Gastroesophageal sphincter (tissue), 4 donors: ENCODE measurements at regions not wholly inside any gene's neighbourhood (a gene's known extent, or its start where the extent isn't known, plus 50 kb on each side); places are given as distances from the start of the nearest gene placed in this dataset.

Experiments used
- ATAC-seq: fragments of 150-250 bp; one replicate; pipeline ENCODE4 v1.9.1; 2016; ENCODE audit warnings: mild to moderate bottlenecking, moderate library complexity
- H3K27ac ChIP-seq, 4 donors: fragments of 200-600 bp; sonication (generic) in 3 of 4; 1 replicate in 3 of 4; 2 replicates in 1 of 4; pipeline ENCODE4 v1.5.1; 2016 to 2019
- H3K27me3 ChIP-seq: fragments of 200-600 bp; sonication (generic); one replicate; pipeline ENCODE4 v1.5.1; 2019
- H3K36me3 ChIP-seq, 2 donors: fragments of 200-600 bp; sonication (generic); one replicate each; pipeline ENCODE4 v1.5.1; 2019; ENCODE audit warnings: control low read depth in 1 of 2
- H3K4me1 ChIP-seq, 3 donors: fragments of 200-600 bp; sonication (generic); 1 replicate in 2 of 3; 2 replicates in 1 of 3; pipeline ENCODE4 v1.5.1; 2016 to 2019; ENCODE audit warnings: control low read depth in 2 of 3
- H3K4me3 ChIP-seq, 2 donors: fragments of 200-600 bp; sonication (generic); one replicate each; pipeline ENCODE4 v1.5.1; 2019; ENCODE audit warnings: mild to moderate bottlenecking in 1 of 2, moderate library complexity in 1 of 2
- H3K9me3 ChIP-seq, 3 donors: fragments of 200-600 bp; sonication (generic); one replicate each; pipeline ENCODE4 v1.5.1; 2017 to 2019; ENCODE audit warnings: control low read depth in 2 of 3
- EP300 ChIP-seq: sonication (generic); formaldehyde crosslinking; IDR thresholded peaks from one replicate; pipeline ENCODE4 v1.6.1; 2017; ENCODE audit warnings: antibody characterized with exemption, mild to moderate bottlenecking
- POLR2A ChIP-seq, 2 donors: fragments of 450-650 bp; IDR thresholded peaks; one replicate each; pipeline ENCODE4 v1.6.1; 2017; ENCODE audit warnings: antibody characterized with exemption in 2 of 2, mild to moderate bottlenecking in 2 of 2, moderate library complexity in 1 of 2
- POLR2AphosphoS5 ChIP-seq: sonication (generic); formaldehyde crosslinking; IDR thresholded peaks from one replicate; pipeline ENCODE4 v1.6.1; 2017; ENCODE audit warnings: antibody characterized with exemption
- WGBS, 2 donors: methylation state at CpG; one replicate each; pipeline ENCODE4 v1.1.5; 2018; ENCODE audit warnings: low coverage in 1 of 2; 5-methylcytosine and 5-hydroxymethylcytosine counted together
- small RNA-seq, 4 donors: library from RNA; depleted of rRNA; stranded (forward); fragments of <200 nt; gene quantifications; one replicate each; pipeline ENCODE3, GENCODE V24; 2016
- TF ChIP-seq, protein P1 (sequence below), 4 experiments: fragments of 200-600 bp in 2 of 4; fragments of 450-650 bp in 2 of 4; sonication (generic) in 1 of 4; IDR thresholded peaks; one replicate each; pipeline ENCODE4 v1.5.1; 2017 to 2019; ENCODE audit warnings: antibody characterized with exemption in 4 of 4, mild to moderate bottlenecking in 2 of 4, moderate library complexity in 2 of 4

DNA sequence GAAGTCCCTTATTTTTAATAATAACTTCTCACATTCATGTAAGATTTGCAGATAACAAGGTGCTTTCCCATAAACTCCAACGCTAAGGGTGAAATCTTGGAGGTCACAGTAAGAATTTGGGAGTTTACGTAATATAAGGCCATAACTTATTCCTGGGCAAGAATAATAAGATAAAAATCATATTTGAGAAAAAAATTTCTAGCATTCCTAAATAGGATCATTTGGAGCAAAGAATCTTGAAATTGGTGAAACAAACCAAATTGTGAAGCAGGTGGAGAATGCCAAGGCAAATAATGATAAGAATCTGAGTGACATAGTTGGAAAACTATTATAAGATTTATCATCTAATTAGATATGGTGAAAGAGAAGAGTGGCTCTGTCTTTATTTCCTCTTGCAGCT lies 50.4 kb upstream of the FGF16 start:
- WGBS, 2 donors: 85 to 92% methylated on average over 2 of the region's 2 CpGs
- Histone ChIP-seq H3K9me3 (no peaks in the 10 kb centered on the region), H3K27ac (no peak overlapping the region), H3K27me3 (no peaks in the 10 kb centered on the region), H3K4me1 (no peaks in the 10 kb centered on the region), H3K36me3 (no peaks in the 10 kb centered on the region), H3K4me3 (no peak overlapping the region)
- no peak for TF ChIP-seq POLR2A (IDR thresholded peaks at IDR 0.05)
- TF ChIP-seq, protein P1, sequence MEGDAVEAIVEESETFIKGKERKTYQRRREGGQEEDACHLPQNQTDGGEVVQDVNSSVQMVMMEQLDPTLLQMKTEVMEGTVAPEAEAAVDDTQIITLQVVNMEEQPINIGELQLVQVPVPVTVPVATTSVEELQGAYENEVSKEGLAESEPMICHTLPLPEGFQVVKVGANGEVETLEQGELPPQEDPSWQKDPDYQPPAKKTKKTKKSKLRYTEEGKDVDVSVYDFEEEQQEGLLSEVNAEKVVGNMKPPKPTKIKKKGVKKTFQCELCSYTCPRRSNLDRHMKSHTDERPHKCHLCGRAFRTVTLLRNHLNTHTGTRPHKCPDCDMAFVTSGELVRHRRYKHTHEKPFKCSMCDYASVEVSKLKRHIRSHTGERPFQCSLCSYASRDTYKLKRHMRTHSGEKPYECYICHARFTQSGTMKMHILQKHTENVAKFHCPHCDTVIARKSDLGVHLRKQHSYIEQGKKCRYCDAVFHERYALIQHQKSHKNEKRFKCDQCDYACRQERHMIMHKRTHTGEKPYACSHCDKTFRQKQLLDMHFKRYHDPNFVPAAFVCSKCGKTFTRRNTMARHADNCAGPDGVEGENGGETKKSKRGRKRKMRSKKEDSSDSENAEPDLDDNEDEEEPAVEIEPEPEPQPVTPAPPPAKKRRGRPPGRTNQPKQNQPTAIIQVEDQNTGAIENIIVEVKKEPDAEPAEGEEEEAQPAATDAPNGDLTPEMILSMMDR (IDR thresholded peaks at IDR 0.05): no peak
- TF ChIP-seq POLR2AphosphoS5: no peak
- TF ChIP-seq EP300: no peak
- ATAC-seq: no peak

Small RNAs in the stretch of these regions (small RNA-seq; reads per million reads assigned to genes)
- gene MIR325 (0 reads per million in 4 donors), gene RNA5SP509 (0 to 0.09 (median 0) reads per million in 4 donors)
